Left lung (tissue), 4 donors: ENCODE measurements at regions not wholly inside any gene's neighbourhood (a gene's known extent, or its start where the extent isn't known, plus 50 kb on each side); places are given as distances from the start of the nearest gene placed in this dataset.

Experiments
- ATAC-seq: fragments of 200-7000 bp; cut with Tn5 transposase; one replicate; pipeline ENCODE4 v1.9.1; 2020; ENCODE audit warnings: moderate library complexity
- DNase-seq, 4 donors: peaks; one replicate each; pipeline ENCODE4 v3.0.0-alpha.2; 2013 to 2020
- H3K27ac ChIP-seq, 2 donors: fragments of 200-600 bp; sonication (generic) in 1 of 2; one replicate each; pipeline versions ENCODE4 v1.5.0 to v1.8.0; 2020 to 2021
- H3K27me3 ChIP-seq, 2 donors: fragments of 200-600 bp; sonication (generic) in 1 of 2; one replicate each; pipeline versions ENCODE4 v1.5.0 to v1.8.0; 2020 to 2021
- H3K36me3 ChIP-seq, 2 donors: fragments of 200-600 bp; sonication (generic) in 1 of 2; one replicate each; pipeline versions ENCODE4 v1.5.0 to v1.8.0; 2020 to 2021
- H3K4me1 ChIP-seq, 2 donors: fragments of 200-600 bp; one replicate each; pipeline ENCODE4 v1.8.0; 2021
- H3K4me3 ChIP-seq, 2 donors: fragments of 200-600 bp; sonication (generic) in 1 of 2; one replicate each; pipeline versions ENCODE4 v1.5.0 to v1.8.0; 2020 to 2021; ENCODE audit warnings: mild to moderate bottlenecking in 1 of 2
- H3K9me3 ChIP-seq, 2 donors: fragments of 200-600 bp; sonication (generic) in 1 of 2; one replicate each; pipeline versions ENCODE4 v1.5.0 to v1.8.0; 2020 to 2021
- CTCF ChIP-seq, 2 donors: fragments of 200-600 bp; sonication (generic) in 1 of 2; IDR thresholded peaks; one replicate each; pipeline versions ENCODE4 v1.5.0 to v1.8.0; 2021; ENCODE audit warnings: antibody characterized with exemption in 2 of 2
- intact Hi-C, 2 donors: fragments of 100-400 bp; cut with DNase I; formaldehyde crosslinking; loops; one replicate each; pipeline versions ENCODE4 v1.11.2 to v1.14.2; 2022
- donor health status: DM: no; HTN: yes; CAD: no.
- donor health status: DM: no; HTN: no; CAD: no.

DNA sequence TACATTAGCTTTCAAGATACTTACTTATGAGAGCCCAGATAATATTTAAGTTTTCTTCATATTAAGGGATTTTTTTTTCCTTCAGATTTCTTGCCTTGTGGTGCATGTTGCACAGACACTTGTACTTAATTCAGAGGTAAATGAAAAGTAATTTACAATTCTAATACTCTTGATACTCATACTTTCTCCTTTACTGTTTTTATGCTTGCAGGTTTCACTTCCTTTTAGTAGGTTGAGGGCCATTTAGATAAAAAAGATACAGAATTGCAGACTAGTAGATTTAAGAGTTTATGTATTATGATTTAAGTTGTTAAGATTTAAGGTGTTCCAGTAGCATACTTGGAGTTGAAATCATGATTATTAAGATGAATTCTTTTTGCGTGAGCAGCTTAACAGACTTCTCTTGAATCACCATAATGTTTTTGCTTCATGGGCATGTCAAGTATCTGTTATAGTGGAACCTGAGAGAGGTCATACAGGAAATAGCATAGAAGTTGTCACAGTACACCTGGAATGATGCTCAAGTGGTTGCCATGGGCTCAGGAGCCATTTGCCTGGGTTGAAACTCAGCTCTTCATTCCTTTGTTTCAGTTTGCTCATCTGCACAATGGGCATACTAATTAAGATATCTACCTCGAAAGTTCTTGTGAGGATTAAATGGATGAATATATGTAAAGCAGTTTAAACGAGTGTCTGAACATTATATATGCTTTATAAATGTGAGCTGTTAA lies 174.8 kb upstream of the PRPS1L1 start:
- Histone ChIP-seq H3K9me3 (no peaks in the 10 kb centered on the region), H3K4me1 (no peaks in the 10 kb centered on the region), H3K27ac (no peak overlapping the region), H3K36me3 (no peaks in the 10 kb centered on the region), H3K4me3 (no peak overlapping the region), H3K27me3 (no peaks in the 10 kb centered on the region)
- peak; percentile 51 for ATAC-seq
- DNase-seq, result no peak
- intact Hi-C loops, result no loop called here
- TF ChIP-seq CTCF (IDR thresholded peaks at IDR 0.05), result no peak

- H3K4me3 ChIP-seq, result no peak overlapping the region
- ATAC-seq (no peak), DNase-seq (no peak)
- H3K27me3 ChIP-seq, result no peaks in the 10 kb centered on the region
- H3K27ac ChIP-seq, result no peak overlapping the region
- no peaks in the 10 kb centered on the region for H3K36me3 ChIP-seq
- TF ChIP-seq CTCF (IDR thresholded peaks at IDR 0.05), result no peak
- H3K9me3 ChIP-seq, result no peaks in the 10 kb centered on the region
- intact Hi-C loops, result no loop called here
- H3K4me1 ChIP-seq, result no peaks in the 10 kb centered on the region
Observed at GRCh38 chr7:18206331-18206730, 178.7 kb upstream of the PRPS1L1 start.

DNA sequence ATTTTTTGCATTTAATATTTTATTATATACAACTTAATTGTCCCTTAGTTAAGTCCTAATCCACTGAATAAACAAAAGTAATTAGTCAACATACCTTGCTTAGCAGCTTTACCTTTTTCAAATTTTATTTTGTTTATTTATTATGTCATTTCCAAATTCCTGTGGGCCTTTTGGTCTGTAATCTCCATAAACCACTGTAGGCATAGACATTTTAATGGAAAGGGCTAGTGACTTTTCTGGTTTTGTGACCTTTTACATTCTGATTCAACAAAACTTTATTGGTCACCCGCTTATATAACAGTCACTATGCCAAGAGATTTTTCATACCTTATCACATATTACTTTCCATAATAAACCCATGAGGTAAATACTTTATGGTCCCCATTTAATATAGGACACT lies 181.3 kb upstream of the PRPS1L1 start:
- Histone ChIP-seq H3K4me1 (peaks cover 0 to 8% of the 10 kb centered on the region in 2 donors), H3K36me3 (no peaks in the 10 kb centered on the region), H3K9me3 (no peaks in the 10 kb centered on the region), H3K4me3 (no peak overlapping the region), H3K27me3 (no peaks in the 10 kb centered on the region), H3K27ac (no peak overlapping the region)
- intact Hi-C loops, result no loop called here
- DNase-seq (no peak), ATAC-seq (no peak)
- no peak for TF ChIP-seq CTCF (IDR thresholded peaks at IDR 0.05)

DNA sequence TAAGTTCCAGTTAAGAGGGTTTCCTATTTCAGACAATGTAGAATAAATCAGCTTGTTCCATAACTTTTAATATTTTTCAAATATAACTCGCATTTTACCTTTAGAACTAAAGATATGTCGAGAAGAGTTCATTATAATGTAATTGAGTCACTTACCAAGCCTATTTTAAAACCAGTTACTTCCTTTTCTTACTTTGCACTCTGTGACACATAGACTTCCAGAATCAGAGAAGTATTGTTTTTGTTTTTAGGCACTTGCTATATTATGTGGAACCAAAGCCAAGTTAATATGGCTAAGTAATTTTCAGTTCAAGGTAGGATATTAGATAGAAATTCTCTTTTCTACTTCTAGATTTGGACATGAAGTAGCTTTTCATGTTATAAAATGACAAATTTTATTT lies 182.7 kb upstream of the PRPS1L1 start:
- no peak for DNase-seq
- Histone ChIP-seq H3K27me3 (no peaks in the 10 kb centered on the region), H3K4me1 (peaks cover 0 to 8% of the 10 kb centered on the region in 2 donors), H3K36me3 (no peaks in the 10 kb centered on the region), H3K4me3 (no peak overlapping the region), H3K27ac (no peak overlapping the region), H3K9me3 (no peaks in the 10 kb centered on the region)
- intact Hi-C loops, result no loop called here
- no peak for TF ChIP-seq CTCF (IDR thresholded peaks at IDR 0.05)
- no peak for ATAC-seq

- Histone ChIP-seq H3K4me1 (peaks cover 0 to 8% of the 10 kb centered on the region in 2 donors), H3K4me3 (no peak overlapping the region), H3K27ac (no peak overlapping the region), H3K27me3 (no peaks in the 10 kb centered on the region), H3K36me3 (no peaks in the 10 kb centered on the region), H3K9me3 (no peaks in the 10 kb centered on the region)
- intact Hi-C loops, result no loop called here
- DNase-seq (no peak), ATAC-seq (no peak)
- TF ChIP-seq CTCF (IDR thresholded peaks at IDR 0.05), result no peak
Observed at GRCh38 chr7:18210788-18211187, 183.1 kb upstream of the PRPS1L1 start.
